GM21717 (cell line): ENCODE measurements at regions not wholly inside any gene's neighbourhood (a gene's known extent, or its start where the extent isn't known, plus 50 kb on each side); places are given as distances from the start of the nearest gene placed in this dataset.
"Not testable (repeated sequence)": the region's sequence is repeated elsewhere in the genome, so short reads cannot be mapped to it uniquely, and the experiment has no call there.

Source experiments
- ATAC-seq: cut with Tn5 transposase; IDR thresholded peaks from one replicate; pipeline ENCODE4 v1.9.1; 2021; ENCODE audit warnings: mild to moderate bottlenecking, moderate library complexity; ENCODE audit not compliant: unreplicated experiment

DNA sequence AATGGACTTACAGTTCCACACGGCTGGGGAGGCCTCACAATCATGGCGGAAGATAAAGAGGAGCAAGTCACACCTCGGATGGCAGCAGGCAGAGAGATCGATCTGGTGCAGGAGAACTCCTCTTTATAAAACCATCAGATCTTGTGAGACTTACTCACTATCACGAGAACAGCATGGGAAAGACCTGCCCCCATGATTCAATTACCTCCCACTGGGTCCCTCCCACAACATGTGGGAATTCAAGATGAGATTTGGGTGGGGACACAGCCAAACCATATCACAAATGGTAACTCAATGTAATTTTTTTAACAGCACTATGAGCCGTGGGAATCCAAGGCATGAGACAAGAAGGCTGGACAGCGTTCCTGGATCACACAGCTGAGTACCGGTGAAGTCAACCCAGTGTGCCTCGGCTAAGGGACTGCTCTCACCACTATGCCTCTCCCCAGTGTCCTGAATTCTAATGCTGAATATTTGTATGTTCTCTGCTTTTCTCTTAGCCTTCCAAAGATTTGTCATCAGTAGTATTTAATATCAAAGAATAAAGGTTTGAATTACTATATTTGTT lies 84.3 kb downstream of the IRS2 start:
- ATAC-seq = not testable (repeated sequence)

DNA sequence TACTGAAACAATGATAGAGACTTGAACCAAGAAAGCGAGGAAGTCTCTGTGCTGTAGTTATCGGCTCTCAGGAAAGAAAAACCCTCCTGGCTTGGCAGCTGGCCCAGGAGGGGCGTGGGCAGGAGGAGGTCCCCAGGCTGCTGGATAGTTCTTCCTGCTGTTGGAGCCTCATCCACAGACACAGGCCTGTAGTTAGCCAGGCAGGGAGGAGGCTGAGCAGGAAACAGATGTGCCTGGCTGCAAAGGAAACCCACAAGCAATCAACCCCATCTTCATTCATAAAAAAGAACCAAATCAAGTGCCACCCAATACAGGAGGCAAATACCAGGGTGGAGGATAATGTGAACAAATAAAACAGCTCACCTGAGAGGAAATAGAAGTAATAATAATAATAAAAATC lies 86.2 kb downstream of the IRS2 start:
- ATAC-seq = no peak

DNA sequence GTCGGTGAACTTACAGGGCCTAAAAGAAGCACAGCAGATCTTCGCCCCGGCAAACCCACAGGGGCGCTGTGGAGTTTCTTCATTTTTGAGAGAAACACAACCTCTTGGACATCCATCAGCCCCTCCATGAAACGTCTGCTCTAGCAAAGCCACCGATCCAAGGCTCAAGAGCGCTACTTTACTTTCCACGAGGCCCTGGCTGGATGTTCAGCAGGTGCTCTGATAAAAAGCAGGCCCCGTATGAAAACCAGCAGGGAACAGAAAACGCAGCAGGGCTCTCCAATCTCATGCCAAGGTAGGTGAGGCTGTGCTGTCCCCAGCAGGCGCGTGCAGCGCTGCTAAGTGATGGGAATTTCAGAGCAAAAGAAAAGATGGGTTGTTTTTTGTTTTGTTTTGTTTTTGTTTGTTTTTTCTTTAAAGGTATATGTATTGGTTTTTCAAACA lies 86.7 kb downstream of the IRS2 start:
- no peak for ATAC-seq

DNA sequence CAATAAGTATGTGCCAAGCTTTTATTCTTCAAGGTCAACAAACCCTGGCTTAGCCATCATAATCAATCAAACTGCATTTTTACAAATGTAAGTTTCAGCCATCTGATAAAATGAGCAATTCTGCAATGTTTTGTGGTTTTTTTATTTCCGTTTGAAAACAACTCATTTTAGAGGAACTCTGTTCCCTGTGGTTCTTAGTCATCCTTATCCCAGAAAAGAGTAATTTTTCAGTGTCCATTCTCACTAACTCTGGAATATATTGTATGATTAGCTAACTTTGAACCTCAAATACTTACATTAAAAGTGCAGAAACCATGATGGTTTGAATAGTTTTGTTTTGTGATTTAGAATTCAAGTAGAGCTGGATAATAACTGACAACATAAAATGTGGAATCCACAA lies 87.6 kb downstream of the IRS2 start:
- no peak for ATAC-seq

DNA sequence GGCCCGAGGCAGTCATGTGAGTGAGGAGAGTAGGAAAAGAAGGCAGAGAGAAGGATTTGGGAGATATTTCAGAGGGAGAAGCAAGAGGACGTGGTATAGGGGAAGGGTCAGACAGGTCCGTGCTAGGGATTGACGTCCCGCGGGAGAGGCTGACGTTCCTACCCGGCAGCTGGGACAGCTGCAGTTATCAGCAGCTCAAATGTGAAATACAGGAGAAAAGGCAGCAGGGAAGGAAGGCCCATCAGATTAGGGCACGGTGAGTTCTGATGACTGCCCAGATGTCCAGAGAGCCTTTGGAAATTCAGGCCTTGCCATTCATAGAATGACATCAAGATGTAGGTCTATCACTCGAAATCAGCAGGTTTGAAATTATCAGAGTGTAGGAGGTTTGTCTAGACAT lies 88.4 kb downstream of the IRS2 start:
- ATAC-seq = no peak

DNA sequence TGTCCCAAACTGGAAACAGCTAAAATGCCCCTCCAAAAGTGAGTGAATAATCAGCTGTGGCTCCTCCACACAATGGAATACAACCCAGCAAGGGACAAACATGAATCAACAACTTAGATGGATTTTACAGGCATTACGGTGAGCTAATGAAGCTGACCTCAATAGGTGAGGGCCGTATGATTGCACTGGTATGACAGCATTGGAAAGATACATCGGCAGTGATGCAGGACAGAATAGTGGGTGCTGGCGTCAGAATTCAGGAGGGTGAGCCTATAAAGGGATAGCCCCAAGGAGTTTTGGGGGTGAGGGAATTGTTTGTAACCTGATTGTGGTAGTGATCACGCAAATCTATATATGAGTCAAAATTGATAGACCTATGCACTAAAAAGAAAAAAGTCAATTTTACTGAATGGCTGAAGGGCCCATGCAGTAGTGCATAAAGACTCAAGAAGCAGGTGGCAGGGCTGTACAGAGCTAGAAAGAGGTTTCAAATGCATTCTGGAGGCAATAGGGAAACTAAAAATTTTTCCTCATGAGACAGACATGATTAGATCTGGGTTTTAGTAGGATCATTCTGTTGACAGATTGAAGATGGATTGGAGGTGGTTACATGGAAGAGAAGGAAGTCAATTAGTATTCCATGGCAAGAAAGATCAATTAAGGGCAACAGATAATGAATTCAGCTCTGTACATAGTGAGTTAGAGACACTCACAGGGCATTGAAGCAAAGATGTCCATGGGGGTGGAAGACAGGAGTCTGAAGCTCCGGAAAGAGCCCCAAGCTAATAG lies 90.8 kb downstream of the IRS2 start:
- no peak for ATAC-seq

DNA sequence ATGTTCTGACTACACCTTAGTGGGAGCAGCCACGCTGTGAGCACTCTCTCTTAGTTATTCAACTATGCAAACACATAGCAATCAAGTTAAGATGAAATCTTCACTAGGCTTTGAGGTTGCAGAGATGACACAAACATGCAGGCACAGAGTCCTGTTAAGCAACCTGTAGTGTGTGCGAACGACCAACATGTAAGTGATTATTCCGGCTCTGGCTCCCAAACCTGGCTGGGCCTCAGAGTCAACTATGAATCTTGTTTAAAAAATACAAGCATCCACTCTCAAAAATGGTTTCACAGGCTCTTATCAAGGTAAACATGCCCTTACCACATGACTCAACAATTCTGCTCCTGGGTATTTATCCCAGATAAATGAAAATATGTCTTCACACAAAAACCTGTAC lies 91.4 kb downstream of the IRS2 start:
- no peak for ATAC-seq

DNA sequence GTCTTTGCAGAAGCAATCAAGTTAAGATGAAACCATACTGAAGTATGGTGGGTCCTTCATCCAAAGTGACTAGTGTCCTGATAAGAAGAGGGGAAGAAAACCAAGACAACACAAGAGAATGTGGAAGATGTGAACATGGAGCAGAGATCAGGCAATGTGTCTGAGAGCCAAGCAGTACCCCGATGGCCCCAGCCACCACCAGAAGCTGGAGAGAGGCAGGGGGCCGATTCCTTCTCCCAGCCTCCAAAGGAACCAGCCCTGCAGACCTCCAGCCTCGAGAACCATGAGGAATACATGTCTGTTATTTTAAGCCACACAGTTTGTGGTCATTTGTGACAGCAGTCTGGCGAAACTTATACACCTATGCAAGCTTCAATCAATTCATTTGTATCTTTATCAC lies 93.2 kb downstream of the IRS2 start:
- ATAC-seq = no peak

DNA sequence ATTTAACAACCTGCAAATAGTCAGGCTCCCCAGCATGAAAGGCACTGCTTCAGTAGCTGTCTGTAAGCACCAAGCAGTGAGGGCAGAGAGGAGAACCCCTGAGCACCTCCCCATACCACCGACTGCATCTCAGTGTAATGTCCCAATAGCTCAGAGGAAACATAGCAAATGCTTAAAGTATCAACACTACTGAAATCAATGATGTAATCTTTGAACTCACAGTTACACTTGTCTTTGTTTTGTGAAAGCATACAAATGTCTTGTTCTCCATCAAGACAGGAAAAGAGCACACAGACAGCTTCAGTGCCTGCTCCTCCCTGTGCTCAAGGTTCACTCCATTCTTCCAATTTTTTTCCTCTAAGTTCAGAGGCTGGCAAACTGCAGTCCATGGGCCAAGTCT lies 94.7 kb downstream of the IRS2 start:
- no peak for ATAC-seq

DNA sequence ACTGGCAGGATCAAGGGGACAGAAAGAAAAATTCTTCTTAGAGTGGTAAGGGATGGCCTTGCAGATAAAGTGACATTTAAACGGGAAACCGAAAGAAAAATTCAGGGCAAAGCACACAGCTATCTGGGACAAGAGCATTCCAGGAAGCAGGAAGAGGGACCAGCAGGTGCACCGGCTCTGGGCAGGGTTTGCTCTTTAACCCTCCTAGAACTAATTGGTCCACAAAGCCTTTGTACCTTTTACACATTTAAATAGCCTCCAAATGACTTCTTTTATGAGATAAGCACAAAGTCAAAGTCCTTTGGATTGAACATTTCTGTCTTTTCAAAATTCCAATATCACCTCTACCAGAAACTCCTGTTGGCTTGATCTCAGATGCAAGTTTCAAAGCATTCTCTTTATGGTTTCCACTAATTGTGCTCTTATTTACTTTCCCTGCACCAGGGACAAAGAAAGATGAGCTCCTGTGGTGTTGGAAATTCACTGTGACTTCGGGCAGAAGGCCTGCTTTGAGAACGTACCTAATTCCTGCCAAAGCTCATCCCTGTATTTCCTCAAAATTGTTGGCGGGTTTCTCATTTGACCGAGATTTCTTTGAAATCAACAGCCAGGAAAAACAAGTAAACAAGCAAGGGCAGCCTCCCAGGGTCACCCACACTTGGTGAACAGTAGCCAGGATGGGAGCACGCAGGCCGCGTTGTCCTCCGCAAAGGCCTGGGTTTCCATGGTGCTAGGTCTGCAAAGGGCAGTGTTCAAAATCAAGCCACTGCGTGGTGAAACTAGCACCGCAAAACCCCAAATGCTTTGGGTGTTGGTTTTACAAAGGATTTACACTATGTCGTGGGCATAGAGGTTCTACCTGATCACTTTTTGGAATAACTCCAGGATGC lies 98.6 kb downstream of the IRS2 start:
- ATAC-seq = no peak

DNA sequence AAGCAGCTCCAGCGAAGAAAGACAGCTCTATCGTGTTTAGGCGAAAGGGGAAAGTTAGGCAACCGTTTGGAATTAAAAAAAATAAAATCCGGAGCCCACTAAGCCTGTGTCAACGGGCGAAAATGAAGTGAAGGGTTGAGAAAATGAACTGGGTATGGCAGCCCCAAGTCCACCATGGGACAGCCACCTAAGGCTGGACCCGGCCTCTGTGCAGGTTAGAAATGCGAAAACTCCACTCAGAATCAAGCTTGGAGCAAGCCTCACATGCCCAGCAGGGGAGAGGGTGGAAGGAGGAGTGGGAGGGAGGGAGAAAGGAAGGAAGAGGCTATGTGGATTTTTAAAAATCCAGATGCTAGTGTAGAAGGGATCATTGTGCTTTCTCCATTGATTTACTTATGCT lies 101.2 kb downstream of the IRS2 start:
- ATAC-seq = no peak

DNA sequence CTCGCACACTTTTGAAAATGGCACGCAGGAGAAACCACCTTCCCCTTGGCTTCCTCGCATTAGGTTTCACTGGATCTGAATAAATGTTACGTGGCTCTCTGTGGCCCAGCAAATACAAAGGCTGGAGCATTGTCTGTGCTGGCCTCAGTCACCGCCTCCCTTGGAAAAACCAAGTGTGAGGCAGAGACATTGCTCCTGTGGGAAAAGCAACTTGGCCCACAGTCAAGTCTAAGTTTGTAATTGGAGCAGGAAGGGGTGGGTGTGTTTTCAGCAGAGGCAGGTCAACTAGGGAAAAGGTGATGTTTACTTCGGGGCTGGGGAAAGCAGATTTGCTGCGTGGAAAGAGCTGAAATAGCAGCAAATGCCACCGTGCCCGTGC lies 101.6 kb downstream of the IRS2 start:
- ATAC-seq = no peak

DNA sequence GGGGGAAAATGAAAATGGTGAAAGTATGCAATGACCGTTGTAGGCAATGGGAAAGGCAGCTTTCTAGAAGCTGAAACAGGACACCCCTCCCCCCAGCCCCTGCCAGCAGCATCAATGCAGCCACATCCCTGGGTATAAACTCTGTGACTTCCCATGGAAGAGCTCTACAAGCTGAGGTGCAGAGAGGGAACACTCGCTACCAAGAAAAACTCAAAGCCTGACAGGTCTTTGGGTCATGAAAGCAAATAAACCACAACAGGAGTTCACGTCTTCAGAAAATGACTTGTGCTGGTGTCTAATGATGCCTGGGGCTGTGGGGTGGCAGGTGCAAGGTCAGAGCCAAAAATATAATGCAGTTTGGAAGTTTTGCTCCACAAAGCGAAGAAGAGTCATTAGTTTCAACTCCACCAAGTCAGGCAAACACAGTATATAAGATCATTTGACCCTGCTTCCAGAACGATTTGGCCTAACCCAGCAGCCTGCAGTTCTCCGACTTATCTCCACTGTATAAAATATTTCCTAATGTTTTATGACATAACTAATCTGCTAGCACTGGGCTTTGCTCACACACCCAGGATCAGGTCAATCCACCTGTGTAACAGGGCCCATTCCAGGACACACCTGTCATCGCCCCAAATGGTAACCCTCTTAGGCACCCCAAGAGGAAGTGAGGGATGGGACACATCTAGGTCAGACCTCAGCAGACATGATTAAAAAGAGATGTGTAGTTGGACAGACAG lies 102.1 kb downstream of the IRS2 start:
- no peak for ATAC-seq

DNA sequence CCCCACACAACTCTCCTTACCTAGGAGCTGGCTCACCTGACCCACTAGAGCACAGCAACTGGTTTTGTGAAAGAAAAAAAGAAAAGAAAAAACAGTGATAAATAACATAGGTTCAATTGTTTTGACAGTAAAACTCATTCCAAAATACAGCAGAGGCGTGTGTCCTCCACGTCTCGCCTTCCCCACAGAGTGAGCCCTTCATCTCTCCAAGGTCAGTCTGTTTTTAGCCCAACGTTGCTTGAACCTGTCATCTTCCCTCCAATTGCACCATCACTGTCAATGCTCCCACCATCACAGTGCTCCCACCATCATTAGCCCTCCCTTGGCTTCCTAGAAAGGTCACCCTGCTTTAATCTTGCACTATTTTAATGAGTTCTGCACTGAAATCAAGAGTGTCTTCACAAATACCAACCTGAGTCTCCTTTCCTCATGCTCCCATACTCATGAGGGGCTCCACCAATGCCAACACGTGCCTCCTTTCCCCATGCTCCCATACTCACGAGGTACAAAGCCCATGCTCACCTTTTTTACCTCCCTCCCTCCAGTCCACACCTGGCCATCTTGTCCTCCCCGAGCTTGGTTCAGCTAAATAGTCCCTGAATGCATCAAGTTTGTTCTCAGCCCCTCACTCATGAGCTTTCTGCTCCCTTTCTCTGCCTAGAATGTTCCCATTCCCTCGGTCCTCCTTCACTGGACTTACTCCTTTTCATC lies 103.7 kb downstream of the IRS2 start:
- no peak for ATAC-seq

DNA sequence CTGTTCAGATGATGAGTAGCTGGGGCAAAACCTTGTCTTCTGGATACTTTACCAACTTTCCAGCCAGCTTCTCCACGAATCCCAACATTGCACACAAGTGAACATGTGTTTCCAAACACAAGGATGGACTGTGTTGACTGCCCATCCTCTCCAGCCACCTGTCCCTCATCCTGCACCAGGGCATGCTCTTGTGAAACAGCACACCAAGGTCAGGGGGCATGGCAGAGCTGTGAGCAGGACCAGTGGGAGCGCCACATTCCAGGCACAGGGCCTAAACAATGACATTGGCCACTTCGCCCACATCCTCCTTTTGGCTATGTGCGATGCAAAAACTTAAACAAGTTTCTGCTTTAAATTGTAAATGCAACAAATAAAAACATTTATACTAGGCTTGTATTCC lies 105.5 kb downstream of the IRS2 start:
- ATAC-seq = no peak

DNA sequence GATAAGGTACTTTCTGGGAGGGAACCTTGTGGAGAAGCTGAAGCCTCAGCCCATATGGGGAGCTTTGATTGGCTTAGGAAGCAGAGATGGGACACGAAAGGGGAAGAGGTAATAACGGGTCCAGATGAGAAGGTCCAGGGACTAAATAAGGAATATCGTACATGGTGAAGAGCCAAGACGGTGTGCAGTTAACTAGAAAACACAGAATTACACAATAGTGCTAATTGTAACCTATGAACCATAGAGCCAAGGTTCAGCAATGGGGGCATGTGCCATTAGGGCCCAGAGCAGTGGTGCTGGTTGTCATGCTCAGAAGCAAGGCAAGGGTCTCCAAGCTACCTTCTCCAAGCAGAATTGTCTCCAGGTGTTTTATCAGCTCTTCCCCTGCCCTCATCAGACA lies 106.1 kb downstream of the IRS2 start:
- ATAC-seq = no peak

DNA sequence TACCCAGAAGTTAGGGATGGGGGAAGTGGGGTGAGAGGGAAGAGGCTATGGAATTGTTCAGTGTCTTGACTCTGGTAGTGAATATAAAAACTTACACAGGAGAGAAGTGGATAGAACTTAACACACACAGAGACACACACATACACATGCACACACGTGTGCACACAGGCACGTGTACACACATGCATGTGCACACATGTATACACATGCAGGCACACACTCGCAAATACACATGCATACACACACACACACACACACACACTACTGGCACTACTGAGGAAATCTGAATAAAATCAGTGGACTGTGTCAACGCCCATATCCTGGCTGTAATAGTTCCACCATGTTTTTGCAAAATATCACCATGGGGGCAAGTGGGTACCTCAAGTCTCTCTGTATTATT lies 107.9 kb downstream of the IRS2 start:
- ATAC-seq = no peak

DNA sequence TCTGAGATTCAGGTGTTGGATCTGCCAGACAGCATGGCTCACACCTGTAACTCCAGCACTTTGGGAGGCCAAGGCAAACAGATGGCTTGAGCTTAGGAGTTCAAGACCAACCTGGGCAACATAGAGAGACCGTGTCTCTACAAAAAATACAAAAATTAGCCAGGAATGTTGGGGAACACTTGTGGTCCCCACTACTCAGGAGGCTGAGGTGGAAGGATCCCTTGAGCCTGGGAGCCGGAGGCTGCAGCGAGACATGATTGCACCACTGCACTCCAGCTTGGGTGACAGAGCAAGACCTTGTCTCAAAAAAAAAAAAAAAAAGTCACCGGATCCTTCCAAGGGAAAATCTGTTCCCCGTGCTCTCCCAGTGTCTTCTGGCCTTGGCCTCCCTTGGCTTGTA lies 109.2 kb downstream of the IRS2 start:
- no peak for ATAC-seq

DNA sequence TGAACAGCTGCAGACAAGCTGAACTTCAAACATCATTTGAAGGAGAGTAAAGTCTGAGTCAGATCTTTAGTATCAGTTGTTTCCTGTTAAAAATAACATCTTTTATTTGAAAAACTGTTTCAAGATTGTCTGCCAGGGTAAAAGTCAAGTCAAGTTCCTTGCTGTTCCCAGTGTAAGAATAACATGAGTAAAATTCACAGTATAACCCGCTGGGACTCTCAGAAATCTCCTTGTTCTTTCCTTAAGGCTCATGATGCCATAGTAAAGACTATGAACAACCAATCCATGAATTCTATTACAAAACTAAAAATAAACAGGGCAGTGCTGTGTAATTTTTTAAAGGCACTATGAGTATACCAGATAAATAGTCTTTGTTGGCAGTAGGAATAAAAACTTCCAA lies 112.9 kb downstream of the IRS2 start:
- ATAC-seq = no peak

DNA sequence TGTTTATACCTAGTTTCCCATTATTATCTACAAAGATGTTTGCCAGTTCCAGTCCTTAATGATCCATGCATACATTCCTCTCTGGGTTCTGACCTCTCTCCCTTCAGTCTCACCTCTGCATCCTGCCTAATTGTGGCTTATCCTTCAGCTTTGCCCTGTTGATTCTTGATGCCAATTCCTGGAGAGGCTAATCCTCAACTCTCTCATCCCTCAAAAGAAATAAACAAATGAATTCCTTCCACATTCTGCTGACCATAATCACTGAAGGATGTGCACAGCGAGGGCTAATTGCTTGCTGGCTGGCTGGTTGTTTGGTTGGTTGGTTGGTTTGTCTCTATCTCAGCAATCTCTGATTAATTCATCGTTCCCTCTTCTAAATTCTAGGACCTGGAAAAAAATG lies 113.8 kb downstream of the IRS2 start:
- ATAC-seq = no peak

DNA sequence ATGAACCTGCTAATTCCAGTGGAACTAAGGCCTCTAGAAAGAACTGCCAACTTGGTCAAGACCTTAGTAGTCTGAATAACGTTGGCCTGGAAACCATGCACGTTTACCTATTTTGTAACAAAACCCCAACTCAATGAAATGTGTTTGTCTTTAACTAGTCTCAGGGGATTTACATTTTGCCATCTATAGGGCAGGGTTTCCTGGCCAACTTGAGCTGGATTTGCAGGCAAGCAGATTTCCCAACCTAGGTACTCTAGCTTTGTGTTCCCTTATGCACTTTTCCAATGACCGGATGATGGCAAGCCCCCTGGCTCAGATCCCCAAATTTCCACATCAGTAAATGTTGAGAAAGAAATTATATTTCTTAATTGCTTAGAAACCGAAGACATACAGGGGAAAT lies 114.5 kb downstream of the IRS2 start:
- no peak for ATAC-seq
